K562 (cell line): ENCODE measurements at regions not wholly inside any gene's neighbourhood (a gene's known extent, or its start where the extent isn't known, plus 50 kb on each side); places are given as distances from the start of the nearest gene placed in this dataset.

Experiments used
- ATAC-seq: fragments of 200-7000 bp; cut with Tn5 transposase; 3 replicates; pipeline ENCODE4 v1.9.1; 2020; ENCODE audit warnings: moderate library complexity
- BruUV-seq: library from RNA; stranded (reverse); fragments of 400-500 nt; replicated peaks from 2 replicates; lab custom pipeline; 2021; lab: Mats Ljungman, UMichigan
- CTCF ChIA-PET: fragments of 300-600 bp; formaldehyde crosslinking; extraction: SDS; loops from one replicate; lab custom pipeline; 2021; ENCODE audit warnings: low intra/inter-chr PET ratio; lab: Yijun Ruan, JAX
- POLR2A ChIA-PET: fragments of 300-600, 350-650 bp; sonication (Branson Sonifier 250); formaldehyde crosslinking; extraction: SDS; loops from one replicate; lab custom pipeline; 2021; ENCODE audit warnings: antibody characterized with exemption, inconsistent platforms; lab: Yijun Ruan, JAX
- DNase-seq, 4 experiments: peaks; one replicate each; pipeline versions ENCODE4 v3.0.0 to v3.0.0-alpha.2; 2011 to 2018; ENCODE audit warnings: low spot score in 3 of 4, mixed read lengths in 3 of 4; ENCODE audit errors: extremely low read depth in 1 of 4
- FAIRE-seq: peaks from 2 replicates; lab custom pipeline; 2011; peaks lifted over from hg19 to GRCh38; lab: Jason Lieb, UNC
- H2AFZ ChIP-seq: 2 replicates; pipeline ENCODE4 v1.6.0; 2011; ENCODE audit warnings: low read depth, low read length, control low read depth, inconsistent platforms
- H3K27ac ChIP-seq: fragments of 200-600 bp; 3 replicates; pipeline ENCODE4 v1.8.0; 2011; ENCODE audit warnings: low read depth, mild to moderate bottlenecking, control low read depth, inconsistent platforms, low read length, moderate library complexity, mixed read lengths; ENCODE audit errors: extremely low read depth
- H3K27me3 ChIP-seq, 2 experiments: fragments of 300-600 bp in 1 of 2; 2 replicates in 1 of 2; 3 replicates in 1 of 2; pipeline versions ENCODE4 v1.6.0 to v1.8.0; 2011; ENCODE audit warnings: inconsistent platforms in 2 of 2, low read length in 2 of 2, mild to moderate bottlenecking in 1 of 2, mixed read lengths in 1 of 2, moderate library complexity in 1 of 2; ENCODE audit not compliant: control insufficient read depth in 2 of 2, insufficient read depth in 2 of 2
- H3K36me3 ChIP-seq: fragments of 300-600 bp; 3 replicates; pipeline ENCODE4 v1.8.0; 2011; ENCODE audit warnings: mild to moderate bottlenecking, low read length, inconsistent platforms; ENCODE audit not compliant: control insufficient read depth, insufficient read depth
- H3K4me1 ChIP-seq, 2 experiments: fragments of 200-600 bp in 1 of 2; replicated peaks in 1 of 2; 2 replicates in 1 of 2; 3 replicates in 1 of 2; pipeline versions ENCODE4 v1.5.1 to v1.8.0; 2011; ENCODE audit warnings: inconsistent platforms in 2 of 2, low read length in 2 of 2, mild to moderate bottlenecking in 1 of 2, mixed read lengths in 1 of 2, moderate library complexity in 1 of 2; ENCODE audit not compliant: control insufficient read depth in 2 of 2, insufficient read depth in 2 of 2
- H3K4me2 ChIP-seq: 2 replicates; pipeline ENCODE4 v1.6.1; 2011; ENCODE audit warnings: low read length, control low read depth, inconsistent platforms, mixed read lengths; ENCODE audit not compliant: insufficient read depth
- H3K4me3 ChIP-seq: fragments of 200-600 bp; sonication (generic), shearing (Covaris generic); 2 replicates; pipeline ENCODE4 v1.5.1; 2016; ENCODE audit warnings: control low read depth, inconsistent platforms
- H3K79me2 ChIP-seq: fragments of 200-600 bp; 3 replicates; pipeline ENCODE4 v1.8.0; 2011; ENCODE audit warnings: low read length, inconsistent platforms; ENCODE audit not compliant: control insufficient read depth, insufficient read depth
- H3K9ac ChIP-seq, 2 experiments: 2 replicates each; pipeline versions ENCODE4 v1.6.0 to v1.6.1; 2011; ENCODE audit warnings: low read depth in 2 of 2, low read length in 2 of 2, control low read depth in 1 of 2, inconsistent platforms in 1 of 2, mild to moderate bottlenecking in 1 of 2, mixed read lengths in 1 of 2; ENCODE audit not compliant: insufficient read depth in 1 of 2
- H3K9me1 ChIP-seq: one replicate; pipeline ENCODE4 v1.6.0; 2011; ENCODE audit warnings: inconsistent platforms, mild to moderate bottlenecking, low read length, moderate library complexity; ENCODE audit not compliant: control insufficient read depth, insufficient read depth
- H3K9me3 ChIP-seq: replicated peaks from 2 replicates; pipeline ENCODE4 v1.5.1; 2011; ENCODE audit warnings: low read depth, low read length, inconsistent platforms; ENCODE audit not compliant: control insufficient read depth, insufficient read depth
- H4K20me1 ChIP-seq: replicated peaks from 2 replicates; pipeline ENCODE4 v1.6.1; 2011; ENCODE audit warnings: low read length, inconsistent platforms, mixed read lengths; ENCODE audit not compliant: control insufficient read depth, insufficient read depth
- E4F1 ChIP-seq: fragments of 250-450 bp; sonication (Bioruptor Pico); IDR thresholded peaks from 2 replicates; pipeline ENCODE4 v1.5.0; 2021; ENCODE audit warnings: mild to moderate bottlenecking, borderline replicate concordance
- IRF2 ChIP-seq: sonication (generic); formaldehyde crosslinking; IDR thresholded peaks from 2 replicates; pipeline ENCODE4 v1.8.1; 2022; ENCODE audit warnings: mild to moderate bottlenecking, missing genetic modification reagents
- MTA2 ChIP-seq: fragments of 450-650 bp; IDR thresholded peaks from 2 replicates; pipeline ENCODE4 v1.6.1; 2016; ENCODE audit warnings: low read depth
- PCBP2 ChIP-seq: fragments of 200-400 bp; formaldehyde crosslinking; IDR thresholded peaks from 2 replicates; pipeline ENCODE4 v1.6.1; 2018; ENCODE audit warnings: low read length, low read depth, mild to moderate bottlenecking, moderate library complexity; ENCODE audit not compliant: poor library complexity, severe bottlenecking
- PHF21A ChIP-seq: fragments of 450-650 bp; IDR thresholded peaks from 2 replicates; pipeline ENCODE4 v1.6.1; 2017; ENCODE audit warnings: low read depth, borderline replicate concordance
- SAFB2 ChIP-seq: fragments of 200-400 bp; formaldehyde crosslinking; IDR thresholded peaks from 2 replicates; pipeline ENCODE4 v1.6.1; 2018; ENCODE audit warnings: borderline replicate concordance, low read length, low read depth, moderate library complexity; ENCODE audit not compliant: severe bottlenecking
- SRF ChIP-seq, 2 experiments: fragments of 250-450, 450-650 bp in 1 of 2; sonication (Bioruptor Pico) in 1 of 2; sonication (generic) in 1 of 2; formaldehyde crosslinking; IDR thresholded peaks; 2 replicates each; pipeline versions ENCODE4 v1.5.0 to v1.5.1; 2020 to 2022; ENCODE audit warnings: mild to moderate bottlenecking in 1 of 2, missing genetic modification reagents in 1 of 2
- XRCC5 ChIP-seq: fragments of 200-400 bp; formaldehyde crosslinking; IDR thresholded peaks from 2 replicates; pipeline ENCODE4 v1.6.1; 2017; ENCODE audit warnings: low read depth, mild to moderate bottlenecking, low read length
- in situ Hi-C: fragments of 300-500 bp; cut with MboI; formaldehyde crosslinking; loops from 4 replicates; pipeline ENCODE4 v1.15.0; 2018; ENCODE audit warnings: inconsistent platforms, mixed read lengths
- intact Hi-C: fragments of 100-400 bp; cut with micrococcal nuclease; formaldehyde crosslinking; loops from 2 replicates; pipeline ENCODE4 v1.14.2; 2022

GRCh38 chr14:55954108-55954507 is 164.1 kb upstream of the PELI2 start:
- Histone ChIP-seq H2AFZ (no peak overlapping the region), H3K27me3 (no peaks in the 10 kb centered on the region), H3K9me3 (no peaks in the 10 kb centered on the region), H3K4me2 (no peak overlapping the region), H4K20me1 (no peaks in the 10 kb centered on the region), H3K9me1 (no peaks in the 10 kb centered on the region), H3K4me3 (no peak overlapping the region), H3K9ac (no peak overlapping the region), H3K4me1 (no peaks in the 10 kb centered on the region), H3K27ac (no peak overlapping the region), H3K36me3 (no peaks in the 10 kb centered on the region), H3K79me2 (no peaks in the 10 kb centered on the region)
- TF ChIP-seq PCBP2 (no peak), SAFB2 (no peak), XRCC5 (no peak), E4F1 (CRISPR knock-in tag) (no peak), PHF21A (no peak), IRF2 (CRISPR knock-in tag) (no peak), MTA2 (no peak), SRF (CRISPR knock-in tag; IDR thresholded peaks at IDR 0.05) (no peak)
- intact Hi-C loops (no loop called here), in situ Hi-C loops (no loop called here)
- ChIA-PET POLR2A (no interaction called here), CTCF (no interaction called here)
- no TSS peak for BruUV-seq
- DNase-seq (no peak), ATAC-seq (no peak), FAIRE-seq (no peak)
